T-helper 1 cell (primary cell): ENCODE measurements at regions not wholly inside any gene's neighbourhood (a gene's known extent, or its start where the extent isn't known, plus 50 kb on each side); places are given as distances from the start of the nearest gene placed in this dataset.

ENCODE experiments used
- DNase-seq, 5 donors: peaks; one replicate each; pipeline ENCODE4 v3.0.0-alpha.2; 2012 to 2020

- peak; percentile 11 to 71 (median 41) for DNase-seq
Measured at GRCh38 chr13:106917673-106918556, 350.0 kb upstream of the ARGLU1 start.

GRCh38 chr13:106917024-106917571, 349.2 kb upstream of the ARGLU1 start:
- DNase-seq = no peak

GRCh38 chr13:106916329-106916976, 348.5 kb upstream of the ARGLU1 start:
- DNase-seq = no peak

- DNase-seq = no peak
Measured at GRCh38 chr13:106915146-106915545, 347.2 kb upstream of the ARGLU1 start.

GRCh38 chr13:106911627-106912026, 343.7 kb upstream of the ARGLU1 start:
- DNase-seq = no peak

- no peak for DNase-seq
Measured at GRCh38 chr13:106911020-106911419, 343.1 kb upstream of the ARGLU1 start.

GRCh38 chr13:106906426-106906996, 338.6 kb upstream of the ARGLU1 start:
- DNase-seq = no peak

- no peak for DNase-seq
Measured at GRCh38 chr13:106905380-106906162, 337.6 kb upstream of the ARGLU1 start.

GRCh38 chr13:106899442-106899841, 331.5 kb upstream of the ARGLU1 start:
- DNase-seq = no peak

- DNase-seq = no peak
Measured at GRCh38 chr13:106898231-106898630, 330.3 kb upstream of the ARGLU1 start.

- no peak for DNase-seq
Measured at GRCh38 chr13:106888148-106888547, 320.2 kb upstream of the ARGLU1 start.

GRCh38 chr13:106887686-106888085, 319.7 kb upstream of the ARGLU1 start:
- DNase-seq = no peak

- DNase-seq = no peak
Measured at GRCh38 chr13:106883976-106884375, 316.0 kb upstream of the ARGLU1 start.

- no peak for DNase-seq
Measured at GRCh38 chr13:106882246-106882645, 314.3 kb upstream of the ARGLU1 start.

GRCh38 chr13:106879806-106880205, 311.9 kb upstream of the ARGLU1 start:
- DNase-seq = no peak

- no peak for DNase-seq
Measured at GRCh38 chr13:106874323-106874722, 306.4 kb upstream of the ARGLU1 start.

GRCh38 chr13:106873810-106874209, 305.9 kb upstream of the ARGLU1 start:
- no peak for DNase-seq

GRCh38 chr13:106867249-106867648, 299.3 kb upstream of the ARGLU1 start:
- DNase-seq = no peak

GRCh38 chr13:106865716-106866440, 297.9 kb upstream of the ARGLU1 start:
- DNase-seq = no peak

GRCh38 chr13:106859533-106859904, 291.6 kb upstream of the ARGLU1 start:
- no peak for DNase-seq

- no peak for DNase-seq
Measured at GRCh38 chr13:106858903-106859532, 291.1 kb upstream of the ARGLU1 start.

GRCh38 chr13:106852436-106852835, 284.5 kb upstream of the ARGLU1 start:
- no peak for DNase-seq
